ENCODE measurements at regions not wholly inside any gene's neighbourhood (a gene's known extent, or its start where the extent isn't known, plus 50 kb on each side); places are given as distances from the start of the nearest gene placed in this dataset.
"Not testable (repeated sequence)": the region's sequence is repeated elsewhere in the genome, so short reads cannot be mapped to it uniquely, and the experiment has no call there.

GRCh38 chr9:41658706-41659105 is 469.6 kb upstream of the ZNG1F start:
- not testable (repeated sequence) for H3K36me3 ChIP-seq (ENCODE audit: control insufficient read depth, insufficient read depth, low read length); H3K4me3 ChIP-seq (ENCODE audit: low read depth, low read length); DNase-seq (ENCODE audit: low read depth); H3K27me3 ChIP-seq (ENCODE audit: control insufficient read depth, insufficient read depth, low read length)

GRCh38 chr9:41658116-41658515 is 469.0 kb upstream of the ZNG1F start:
- H3K36me3 ChIP-seq (ENCODE audit: control insufficient read depth, insufficient read depth, low read length); DNase-seq (ENCODE audit: low read depth); H3K27me3 ChIP-seq (ENCODE audit: control insufficient read depth, insufficient read depth, low read length); H3K4me3 ChIP-seq (ENCODE audit: low read depth, low read length): not testable (repeated sequence)

GRCh38 chr9:41657141-41657540 is 468.0 kb upstream of the ZNG1F start:
- H3K4me3 ChIP-seq (ENCODE audit: low read depth, low read length); DNase-seq (ENCODE audit: low read depth); H3K27me3 ChIP-seq (ENCODE audit: control insufficient read depth, insufficient read depth, low read length); H3K36me3 ChIP-seq (ENCODE audit: control insufficient read depth, insufficient read depth, low read length): not testable (repeated sequence)

- not testable (repeated sequence) for DNase-seq (ENCODE audit: low read depth); H3K4me3 ChIP-seq (ENCODE audit: low read depth, low read length); H3K27me3 ChIP-seq (ENCODE audit: control insufficient read depth, insufficient read depth, low read length); H3K36me3 ChIP-seq (ENCODE audit: control insufficient read depth, insufficient read depth, low read length)
Measured at GRCh38 chr9:41655071-41655554, 466.0 kb upstream of the ZNG1F start.

GRCh38 chr9:41654349-41654748 is 465.2 kb upstream of the ZNG1F start:
- not testable (repeated sequence) for H3K4me3 ChIP-seq (ENCODE audit: low read depth, low read length); H3K36me3 ChIP-seq (ENCODE audit: control insufficient read depth, insufficient read depth, low read length); DNase-seq (ENCODE audit: low read depth); H3K27me3 ChIP-seq (ENCODE audit: control insufficient read depth, insufficient read depth, low read length)

GRCh38 chr9:41653560-41654340 is 464.6 kb upstream of the ZNG1F start:
- DNase-seq (ENCODE audit: low read depth); H3K36me3 ChIP-seq (ENCODE audit: control insufficient read depth, insufficient read depth, low read length); H3K4me3 ChIP-seq (ENCODE audit: low read depth, low read length); H3K27me3 ChIP-seq (ENCODE audit: control insufficient read depth, insufficient read depth, low read length): not testable (repeated sequence)

- H3K4me3 ChIP-seq (ENCODE audit: low read depth, low read length); DNase-seq (ENCODE audit: low read depth); H3K36me3 ChIP-seq (ENCODE audit: control insufficient read depth, insufficient read depth, low read length); H3K27me3 ChIP-seq (ENCODE audit: control insufficient read depth, insufficient read depth, low read length): not testable (repeated sequence)
Measured at GRCh38 chr9:41652800-41653199, 463.7 kb upstream of the ZNG1F start.

- not testable (repeated sequence) for H3K27me3 ChIP-seq (ENCODE audit: control insufficient read depth, insufficient read depth, low read length); DNase-seq (ENCODE audit: low read depth); H3K36me3 ChIP-seq (ENCODE audit: control insufficient read depth, insufficient read depth, low read length); H3K4me3 ChIP-seq (ENCODE audit: low read depth, low read length)
Measured at GRCh38 chr9:41652100-41652713, 463.1 kb upstream of the ZNG1F start.

- not testable (repeated sequence) for DNase-seq (ENCODE audit: low read depth); H3K27me3 ChIP-seq (ENCODE audit: control insufficient read depth, insufficient read depth, low read length); H3K36me3 ChIP-seq (ENCODE audit: control insufficient read depth, insufficient read depth, low read length); H3K4me3 ChIP-seq (ENCODE audit: low read depth, low read length)
Measured at GRCh38 chr9:41650086-41650485, 461.0 kb upstream of the ZNG1F start.

- H3K36me3 ChIP-seq (ENCODE audit: control insufficient read depth, insufficient read depth, low read length); DNase-seq (ENCODE audit: low read depth); H3K27me3 ChIP-seq (ENCODE audit: control insufficient read depth, insufficient read depth, low read length); H3K4me3 ChIP-seq (ENCODE audit: low read depth, low read length): not testable (repeated sequence)
Measured at GRCh38 chr9:41648564-41648963, 459.4 kb upstream of the ZNG1F start.

- not testable (repeated sequence) for H3K27me3 ChIP-seq (ENCODE audit: control insufficient read depth, insufficient read depth, low read length); H3K36me3 ChIP-seq (ENCODE audit: control insufficient read depth, insufficient read depth, low read length); DNase-seq (ENCODE audit: low read depth); H3K4me3 ChIP-seq (ENCODE audit: low read depth, low read length)
Measured at GRCh38 chr9:41646246-41646645, 457.1 kb upstream of the ZNG1F start.

GRCh38 chr9:41643571-41644279 is 454.6 kb upstream of the ZNG1F start:
- DNase-seq (ENCODE audit: low read depth), result peak; percentile 35
- H3K27me3 ChIP-seq (ENCODE audit: control insufficient read depth, insufficient read depth, low read length); H3K36me3 ChIP-seq (ENCODE audit: control insufficient read depth, insufficient read depth, low read length): not testable (repeated sequence)
- peak overlapping the region; percentile 42 for H3K4me3 ChIP-seq (ENCODE audit: low read depth, low read length)

- H3K27me3 ChIP-seq (ENCODE audit: control insufficient read depth, insufficient read depth, low read length), result not testable (repeated sequence)
Measured at GRCh38 chr9:41633726-41634125, 444.6 kb upstream of the ZNG1F start.

GRCh38 chr9:41623666-41624065 is 434.5 kb upstream of the ZNG1F start:
- not testable (repeated sequence) for H3K4me3 ChIP-seq (ENCODE audit: low read depth, low read length); DNase-seq (ENCODE audit: low read depth)

More at GRCh38 chr9:41633726-41634125, 444.6 kb upstream of the ZNG1F start:
- H3K4me3 ChIP-seq (ENCODE audit: low read depth, low read length); DNase-seq (ENCODE audit: low read depth); H3K36me3 ChIP-seq (ENCODE audit: control insufficient read depth, insufficient read depth, low read length): not testable (repeated sequence)

GRCh38 chr9:41619254-41619653 is 430.1 kb upstream of the ZNG1F start:
- H3K36me3 ChIP-seq (ENCODE audit: control insufficient read depth, insufficient read depth, low read length), result not testable (repeated sequence)

More at GRCh38 chr9:41623666-41624065, 434.5 kb upstream of the ZNG1F start:
- H3K27me3 ChIP-seq (ENCODE audit: control insufficient read depth, insufficient read depth, low read length); H3K36me3 ChIP-seq (ENCODE audit: control insufficient read depth, insufficient read depth, low read length): not testable (repeated sequence)

More at GRCh38 chr9:41619254-41619653, 430.1 kb upstream of the ZNG1F start:
- not testable (repeated sequence) for H3K27me3 ChIP-seq (ENCODE audit: control insufficient read depth, insufficient read depth, low read length); DNase-seq (ENCODE audit: low read depth); H3K4me3 ChIP-seq (ENCODE audit: low read depth, low read length)
